Mesothelial cell of epicardium (in vitro differentiated cells): ENCODE measurements at regions not wholly inside any gene's neighbourhood (a gene's known extent, or its start where the extent isn't known, plus 50 kb on each side); places are given as distances from the start of the nearest gene placed in this dataset.

Experiments
- DNase-seq, 2 experiments: peaks; one replicate each; pipeline ENCODE4 v3.0.0; 2021; ENCODE audit warnings: low spot score in 2 of 2; ENCODE audit not compliant: unreplicated experiment in 2 of 2
- H3K27ac Mint-ChIP-seq: 2 replicates; pipeline ENCODE4 v1.8.0; 2021; ENCODE audit warnings: mixed read lengths
- H3K27me3 Mint-ChIP-seq: 2 replicates; pipeline ENCODE4 v1.8.0; 2021; ENCODE audit warnings: low read depth, mixed read lengths
- H3K36me3 Mint-ChIP-seq: 2 replicates; pipeline ENCODE4 v1.8.0; 2021; ENCODE audit warnings: mixed read lengths
- H3K4me1 Mint-ChIP-seq: 2 replicates; pipeline ENCODE4 v1.8.0; 2021; ENCODE audit warnings: mixed read lengths
- H3K4me3 Mint-ChIP-seq: 2 replicates; pipeline ENCODE4 v1.8.0; 2021; ENCODE audit warnings: mild to moderate bottlenecking, moderate library complexity, mixed read lengths
- H3K9me3 Mint-ChIP-seq: 2 replicates; pipeline ENCODE4 v1.8.0; 2021; ENCODE audit warnings: mixed read lengths
- CTCF ChIP-seq: fragments of 200-600 bp; sonication (generic); IDR thresholded peaks from one replicate; pipeline ENCODE4 v1.5.0; 2021; ENCODE audit warnings: antibody characterized with exemption; ENCODE audit not compliant: unreplicated experiment

GRCh38 chr6:154602296-154602695 lies 91.8 kb upstream of the CNKSR3 start:
- Mint-ChIP-seq H3K27ac (peak overlapping the region; percentile 8), H3K36me3 (no peaks in the 10 kb centered on the region), H3K4me3 (no peak overlapping the region), H3K4me1 (peaks cover 10% of the 10 kb centered on the region), H3K27me3 (no peaks in the 10 kb centered on the region), H3K9me3 (no peaks in the 10 kb centered on the region)
- DNase-seq = no peak
- TF ChIP-seq CTCF = no peak

GRCh38 chr6:154602708-154603107 lies 92.2 kb upstream of the CNKSR3 start:
- no peak for DNase-seq
- H3K4me3 Mint-ChIP-seq = no peak overlapping the region
- H3K27me3 Mint-ChIP-seq = no peaks in the 10 kb centered on the region
- no peaks in the 10 kb centered on the region for H3K36me3 Mint-ChIP-seq
- no peak overlapping the region for H3K27ac Mint-ChIP-seq
- H3K9me3 Mint-ChIP-seq = no peaks in the 10 kb centered on the region
- peaks cover 10% of the 10 kb centered on the region for H3K4me1 Mint-ChIP-seq
- no peak for TF ChIP-seq CTCF

- Mint-ChIP-seq H3K4me1 (peaks cover 10% of the 10 kb centered on the region), H3K4me3 (no peak overlapping the region), H3K27me3 (no peaks in the 10 kb centered on the region), H3K27ac (no peak overlapping the region), H3K36me3 (no peaks in the 10 kb centered on the region), H3K9me3 (no peaks in the 10 kb centered on the region)
- no peak for TF ChIP-seq CTCF
- no peak for DNase-seq
These were observed 93.6 kb upstream of the CNKSR3 start for GRCh38 chr6:154604119-154604518.

GRCh38 chr6:154605178-154605881 lies 94.8 kb upstream of the CNKSR3 start:
- Mint-ChIP-seq H3K36me3 (no peaks in the 10 kb centered on the region), H3K4me3 (no peak overlapping the region), H3K9me3 (no peaks in the 10 kb centered on the region), H3K27me3 (no peaks in the 10 kb centered on the region), H3K4me1 (peaks cover 11% of the 10 kb centered on the region), H3K27ac (no peak overlapping the region)
- TF ChIP-seq CTCF = no peak
- no peak for DNase-seq

- Mint-ChIP-seq H3K4me3 (no peak overlapping the region), H3K4me1 (peaks cover 13% of the 10 kb centered on the region), H3K9me3 (no peaks in the 10 kb centered on the region), H3K27ac (no peak overlapping the region), H3K36me3 (no peaks in the 10 kb centered on the region), H3K27me3 (no peaks in the 10 kb centered on the region)
- no peak for TF ChIP-seq CTCF
- no peak for DNase-seq
These were observed 95.4 kb upstream of the CNKSR3 start for GRCh38 chr6:154605882-154606370.
